HEK293T (cell line): ENCODE measurements at regions not wholly inside any gene's neighbourhood (a gene's known extent, or its start where the extent isn't known, plus 50 kb on each side); places are given as distances from the start of the nearest gene placed in this dataset.
"Not testable (repeated sequence)": the region's sequence is repeated elsewhere in the genome, so short reads cannot be mapped to it uniquely, and the experiment has no call there.

ENCODE experiments used
- CTCF ChIA-PET: fragments of 350-600 bp; formaldehyde crosslinking; extraction: SDS; loops from one replicate; lab custom pipeline; 2021; ENCODE audit warnings: antibody characterized with exemption, inconsistent platforms; lab: Yijun Ruan, JAX
- POLR2A ChIA-PET: fragments of 350-600 bp; formaldehyde crosslinking; extraction: SDS; loops from one replicate; lab custom pipeline; 2020; ENCODE audit warnings: antibody characterized with exemption, inconsistent platforms; lab: Yijun Ruan, JAX
- DNase-seq: peaks from one replicate; pipeline ENCODE4 v3.0.0; 2012; ENCODE audit warnings: mixed read lengths; ENCODE audit errors: extremely low spot score
- ARNT ChIP-seq: fragments of 450-650 bp; IDR thresholded peaks from 2 replicates; pipeline ENCODE4 v1.6.1; 2017; ENCODE audit warnings: mild to moderate bottlenecking
- BHLHE40 ChIP-seq: fragments of 450-650 bp; IDR thresholded peaks from 2 replicates; pipeline ENCODE4 v1.6.1; 2016; ENCODE audit warnings: mild to moderate bottlenecking, moderate library complexity, borderline replicate concordance
- CTBP1 ChIP-seq: fragments of 450-650 bp; IDR thresholded peaks from 2 replicates; pipeline ENCODE4 v1.6.1; 2016; ENCODE audit warnings: borderline replicate concordance
- ELF4 ChIP-seq: fragments of 450-650 bp; IDR thresholded peaks from 2 replicates; pipeline ENCODE4 v1.6.1; 2017; ENCODE audit warnings: antibody characterized with exemption
- FOXA1 ChIP-seq: fragments of 450-650 bp; IDR thresholded peaks from 2 replicates; pipeline ENCODE4 v1.6.1; 2016; ENCODE audit warnings: mild to moderate bottlenecking
- FOXK2 ChIP-seq: fragments of 450-650 bp; IDR thresholded peaks from 2 replicates; pipeline ENCODE4 v1.6.1; 2016; ENCODE audit warnings: mild to moderate bottlenecking
- FOXM1 ChIP-seq: fragments of 450-650 bp; IDR thresholded peaks from 2 replicates; pipeline ENCODE4 v1.6.1; 2017; ENCODE audit warnings: mild to moderate bottlenecking, borderline replicate concordance
- HDGF ChIP-seq: fragments of 450-650 bp; IDR thresholded peaks from 2 replicates; pipeline ENCODE4 v1.6.1; 2017; ENCODE audit warnings: antibody characterized with exemption, borderline replicate concordance
- L3MBTL2 ChIP-seq: fragments of 450-650 bp; conservative IDR thresholded peaks from 2 replicates; pipeline ENCODE4 v1.6.1; 2016; ENCODE audit warnings: mild to moderate bottlenecking
- LEF1 ChIP-seq: fragments of 450-650 bp; IDR thresholded peaks from 2 replicates; pipeline ENCODE4 v1.6.1; 2017; ENCODE audit warnings: mild to moderate bottlenecking, borderline replicate concordance
- NFRKB ChIP-seq: fragments of 450-650 bp; IDR thresholded peaks from 2 replicates; pipeline ENCODE4 v1.6.1; 2016; ENCODE audit warnings: mild to moderate bottlenecking, moderate library complexity
- SP1 ChIP-seq: fragments of 450-650 bp; IDR thresholded peaks from 2 replicates; pipeline ENCODE4 v1.6.1; 2017
- SUZ12 ChIP-seq: fragments of 450-650 bp; IDR thresholded peaks from 2 replicates; pipeline ENCODE4 v1.6.1; 2016; ENCODE audit warnings: mild to moderate bottlenecking
- TARDBP ChIP-seq: fragments of 450-650 bp; IDR thresholded peaks from 2 replicates; pipeline ENCODE4 v1.6.1; 2016
- ZNF384 ChIP-seq: fragments of 450-650 bp; IDR thresholded peaks from 2 replicates; pipeline ENCODE4 v1.6.1; 2016
- TF ChIP-seq, protein P1 (sequence below): fragments of 450-650 bp; IDR thresholded peaks from 2 replicates; pipeline ENCODE4 v1.6.1; 2016

DNA sequence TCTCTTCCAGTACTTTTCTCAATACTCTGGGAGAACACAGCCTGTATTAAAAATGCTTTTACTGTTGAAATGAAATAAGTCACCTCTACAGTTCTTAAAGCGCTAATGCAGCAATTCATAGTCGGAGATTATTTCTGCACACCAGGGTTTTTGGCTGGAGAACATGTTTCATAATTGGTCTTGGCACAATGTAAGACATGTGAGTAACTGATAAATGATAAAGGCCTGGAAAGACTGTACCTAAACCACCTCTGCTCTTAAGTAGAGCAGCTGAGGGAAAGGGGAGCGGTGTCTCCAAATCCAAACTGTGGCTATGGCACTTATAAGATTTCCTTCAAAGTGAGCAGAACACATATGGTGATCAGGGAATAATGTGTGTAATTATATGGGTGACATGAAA lies 390.3 kb upstream of the MBL2 start:
- TF ChIP-seq CTBP1, result no peak
- no peak for TF ChIP-seq FOXA1
- TF ChIP-seq ZNF384, result no peak
- TF ChIP-seq LEF1, result no peak
- no peak for TF ChIP-seq HDGF
- TF ChIP-seq, protein P1, sequence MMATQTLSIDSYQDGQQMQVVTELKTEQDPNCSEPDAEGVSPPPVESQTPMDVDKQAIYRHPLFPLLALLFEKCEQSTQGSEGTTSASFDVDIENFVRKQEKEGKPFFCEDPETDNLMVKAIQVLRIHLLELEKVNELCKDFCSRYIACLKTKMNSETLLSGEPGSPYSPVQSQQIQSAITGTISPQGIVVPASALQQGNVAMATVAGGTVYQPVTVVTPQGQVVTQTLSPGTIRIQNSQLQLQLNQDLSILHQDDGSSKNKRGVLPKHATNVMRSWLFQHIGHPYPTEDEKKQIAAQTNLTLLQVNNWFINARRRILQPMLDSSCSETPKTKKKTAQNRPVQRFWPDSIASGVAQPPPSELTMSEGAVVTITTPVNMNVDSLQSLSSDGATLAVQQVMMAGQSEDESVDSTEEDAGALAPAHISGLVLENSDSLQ, result no peak
- TF ChIP-seq ARNT, result no peak
- no peak for TF ChIP-seq L3MBTL2
- no peak for TF ChIP-seq TARDBP
- TF ChIP-seq FOXM1, result no peak
- TF ChIP-seq ELF4, result no peak
- TF ChIP-seq FOXK2, result no peak
- TF ChIP-seq NFRKB, result no peak
- no peak for TF ChIP-seq BHLHE40
- TF ChIP-seq SUZ12, result no peak
- no peak for TF ChIP-seq SP1
- POLR2A ChIA-PET, result no interaction called here
- no peak for DNase-seq
- CTCF ChIA-PET, result no interaction called here

DNA sequence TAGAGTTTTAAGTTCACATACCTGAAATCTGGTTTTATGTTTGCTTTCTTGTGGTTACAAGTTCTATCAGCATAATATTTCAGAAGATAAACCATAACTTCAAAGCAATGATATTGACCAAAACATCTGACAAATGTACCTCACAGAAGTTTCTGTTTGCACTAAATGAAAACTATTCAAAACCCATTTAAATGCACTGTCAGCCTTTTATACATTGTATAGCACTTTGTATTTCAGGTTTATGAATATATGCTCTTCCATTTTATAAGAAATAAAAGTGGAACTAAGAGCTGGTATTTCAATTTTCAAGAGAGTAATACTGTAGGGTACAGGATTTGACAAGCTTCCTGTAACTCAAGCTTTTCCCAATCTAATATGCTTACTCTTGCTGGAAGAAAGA lies 388.6 kb upstream of the MBL2 start:
- CTCF ChIA-PET, result no interaction called here
- TF ChIP-seq LEF1 (no peak), FOXK2 (no peak), FOXM1 (no peak), ARNT (no peak), SP1 (no peak), BHLHE40 (no peak), NFRKB (no peak), SUZ12 (no peak), ELF4 (no peak), ZNF384 (no peak), TARDBP (no peak), HDGF (no peak), L3MBTL2 (no peak), CTBP1 (no peak)
- TF ChIP-seq, protein P1, result no peak
- DNase-seq, result no peak
- POLR2A ChIA-PET, result no interaction called here

DNA sequence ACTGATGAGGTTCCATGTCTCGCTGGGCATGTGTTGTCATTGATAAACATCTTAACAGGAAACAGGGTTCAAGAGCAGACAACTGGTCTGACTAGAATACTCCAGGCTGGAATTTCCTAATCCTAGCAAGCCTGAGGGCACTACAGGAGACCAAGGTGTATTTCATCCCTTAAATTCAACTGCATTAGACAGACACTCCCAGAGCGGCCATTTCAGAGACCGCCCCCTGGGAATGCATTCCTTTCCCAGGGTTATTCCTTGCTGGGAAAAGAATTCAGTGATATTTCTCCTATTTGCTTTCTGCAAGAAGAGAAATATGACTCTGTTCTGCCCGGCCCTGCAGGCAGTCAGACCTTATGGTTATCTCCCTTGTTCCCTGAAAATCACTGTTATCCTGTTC lies 383.1 kb upstream of the MBL2 start:
- CTCF ChIA-PET, POLR2A ChIA-PET, DNase-seq: not testable (repeated sequence)

DNA sequence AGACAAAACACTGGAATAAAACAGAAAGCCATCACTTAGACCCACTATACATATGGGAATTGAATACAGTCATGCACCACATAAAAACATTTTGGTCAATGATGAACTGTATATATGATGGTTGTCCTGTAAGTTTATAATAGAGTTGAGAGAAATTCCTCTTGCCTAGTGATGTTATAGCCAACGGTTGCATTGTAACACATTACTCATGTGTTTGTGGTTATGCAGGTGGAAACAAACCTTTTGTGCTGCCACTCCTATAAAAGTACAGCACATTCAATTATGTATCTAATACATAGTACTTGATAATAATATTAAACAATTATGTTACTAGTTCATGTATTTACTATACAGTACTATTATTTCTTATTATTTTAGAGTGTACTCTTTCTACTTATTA lies 381.2 kb upstream of the MBL2 start:
- DNase-seq, result no peak
- no peak for TF ChIP-seq ARNT
- TF ChIP-seq FOXM1, result no peak
- no peak for TF ChIP-seq LEF1
- TF ChIP-seq L3MBTL2, result no peak
- no peak for TF ChIP-seq CTBP1
- TF ChIP-seq ELF4, result no peak
- TF ChIP-seq, protein P1, result no peak
- no peak for TF ChIP-seq FOXA1
- no peak for TF ChIP-seq TARDBP
- no peak for TF ChIP-seq SP1
- no peak for TF ChIP-seq HDGF
- ChIA-PET POLR2A (no interaction called here), CTCF (no interaction called here)

DNA sequence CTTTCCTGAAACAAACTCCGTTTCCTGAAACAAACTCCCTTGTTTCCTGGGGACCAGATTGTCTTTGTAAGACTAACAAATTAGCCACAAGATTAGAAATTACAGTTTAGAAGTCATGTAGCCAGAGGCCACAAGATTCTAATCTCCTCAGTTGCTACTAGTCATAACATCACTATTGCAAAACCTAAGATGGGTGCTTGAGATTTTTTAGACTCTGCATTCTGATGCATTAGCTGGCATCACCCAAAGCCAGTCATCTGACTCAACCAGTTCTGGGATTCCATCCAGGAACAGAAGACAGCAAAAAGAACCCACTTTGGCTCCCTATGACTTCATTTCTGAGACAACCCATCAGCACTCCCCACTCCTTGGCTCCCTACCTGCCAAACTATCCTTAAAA lies 367.9 kb upstream of the MBL2 start:
- ChIA-PET CTCF (no interaction called here), POLR2A (no interaction called here)
- no peak for DNase-seq
- TF ChIP-seq ZNF384, result no peak
- no peak for TF ChIP-seq ARNT
- TF ChIP-seq FOXA1, result no peak
- no peak for TF ChIP-seq NFRKB
- TF ChIP-seq HDGF, result no peak
- TF ChIP-seq TARDBP, result no peak
- TF ChIP-seq CTBP1, result no peak
- TF ChIP-seq L3MBTL2, result no peak
- no peak for TF ChIP-seq SP1
- TF ChIP-seq FOXK2, result no peak
- no peak for TF ChIP-seq BHLHE40
- TF ChIP-seq SUZ12, result no peak
- no peak for TF ChIP-seq FOXM1
- TF ChIP-seq, protein P1, result no peak

DNA sequence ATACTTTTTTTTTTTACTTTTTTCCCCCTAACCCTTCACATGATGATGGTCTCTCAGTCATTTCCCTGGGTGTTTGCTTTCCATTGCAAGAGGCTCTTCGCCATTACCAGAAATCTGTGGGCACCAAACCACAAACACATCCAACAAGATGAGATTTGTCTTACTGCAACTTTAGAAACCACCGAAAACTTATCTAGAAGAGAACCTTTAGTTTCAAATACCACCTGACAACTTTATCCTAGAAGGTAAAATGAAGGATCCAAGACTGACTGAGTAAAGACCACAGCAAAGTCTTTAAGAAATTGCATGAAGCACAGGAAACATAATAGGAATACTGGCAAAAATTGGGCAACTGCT lies 363.3 kb upstream of the MBL2 start:
- no peak for TF ChIP-seq ARNT
- no peak for TF ChIP-seq SP1
- TF ChIP-seq, protein P1, result no peak
- CTCF ChIA-PET, result no interaction called here
- no peak for DNase-seq
- POLR2A ChIA-PET, result no interaction called here
